ENCODE measurements at regions not wholly inside any gene's neighbourhood (a gene's known extent, or its start where the extent isn't known, plus 50 kb on each side); places are given as distances from the start of the nearest gene placed in this dataset.
A peak's percentile ranks its signal among the peaks of the same experiment; 100 is the strongest.

DNA sequence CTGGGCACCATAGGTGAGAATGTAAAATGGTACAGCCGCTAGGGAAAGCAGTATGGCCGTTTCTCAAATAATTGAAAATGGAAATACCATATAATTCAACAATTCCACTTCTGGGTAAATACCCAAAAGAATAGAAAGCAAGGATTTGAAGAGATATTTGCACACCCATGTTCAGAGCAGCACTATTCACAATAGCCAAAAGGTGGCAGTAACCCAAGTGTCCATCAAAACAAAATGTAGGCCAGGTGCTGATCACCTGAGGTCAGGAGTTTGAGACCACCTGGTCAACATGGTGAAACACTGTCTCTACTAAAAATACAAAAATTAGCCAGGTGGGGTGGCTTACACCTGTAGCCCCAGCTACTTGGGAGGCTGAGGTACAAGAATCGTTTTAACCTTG lies 62.1 kb downstream of the OLIG1 start:
- H3K14ac ChIP-seq (ENCODE audit: insufficient read depth, low read length), result no peak overlapping the region
- H4K20me1 ChIP-seq (ENCODE audit: control insufficient read depth, insufficient read depth, insufficient read length), result no peaks in the 10 kb centered on the region
- no peak overlapping the region for H2AFZ ChIP-seq (ENCODE audit: low read length)
- Mint-ChIP-seq H3K36me3 (ENCODE audit: insufficient read depth in 1 of 3, low read depth in 3 of 3) (no peaks in the 10 kb centered on the region), H3K9me3 (no peaks in the 10 kb centered on the region), H3K27ac (peak overlapping the region in 1 of 3 experiments; percentile 10; a peak in 1 of 7 replicates), H3K4me1 (peaks cover 33 to 34% of the 10 kb centered on the region in 2 experiments), H3K4me3 (no peak overlapping the region), H3K27me3 (ENCODE audit: low read depth) (peaks cover 20% of the 10 kb centered on the region)
- TF ChIP-seq CTCF (conservative IDR thresholded peaks at IDR 0.05), result peak; percentile 57
- H2BK20ac ChIP-seq (ENCODE audit: low read depth, low read length, poor library complexity, severe bottlenecking), result no peak overlapping the region
- H3K9me3 ChIP-seq (ENCODE audit: control insufficient read depth, low read depth, low read length), result no peaks in the 10 kb centered on the region
- no peak overlapping the region for H2AK5ac ChIP-seq (ENCODE audit: insufficient read length, low read length)
- H2BK12ac ChIP-seq (ENCODE audit: insufficient read length, low read depth, low read length), result no peak overlapping the region
- H2BK15ac ChIP-seq (ENCODE audit: low read depth, low read length), result no peak overlapping the region
- H3K4ac ChIP-seq (ENCODE audit: low read depth, low read length), result no peak overlapping the region
- no peaks in the 10 kb centered on the region for H3K79me1 ChIP-seq (ENCODE audit: insufficient read depth, low read depth, low read length, poor library complexity, severe bottlenecking)
- 0 out of 2 replicates have a peak, but pooled peaks cover 2% of the 10 kb centered on the region for H3K79me2 ChIP-seq (ENCODE audit: insufficient read depth, low read length)
- no peak overlapping the region for H2BK5ac ChIP-seq (ENCODE audit: insufficient read length, low read length)
- no peak overlapping the region for H4K5ac ChIP-seq (ENCODE audit: insufficient read length, low read depth, low read length)
- no peak for DNase-seq
- peaks cover 5% of the 10 kb centered on the region for H3K23me2 ChIP-seq (ENCODE audit: insufficient read length, low read depth, low read length, poor library complexity, severe bottlenecking)
- H4K91ac ChIP-seq (ENCODE audit: insufficient read length, low read depth, low read length), result no peak overlapping the region
- H3K9ac ChIP-seq (ENCODE audit: extremely low read depth, insufficient read length, low read length), result no peak overlapping the region
- H3T11ph ChIP-seq (ENCODE audit: low read length), result no peak overlapping the region
- no CpG with 5 or more reads among the region's 3 CpGs for WGBS (ENCODE audit: extremely low coverage, insufficient read length, low lambda C conversion rate)
- no peak overlapping the region for H3K18ac ChIP-seq (ENCODE audit: insufficient read length, low read depth, low read length)
- no peaks in the 10 kb centered on the region; the same call in 1 of the 2 replicates for H3K27me3 ChIP-seq (ENCODE audit: insufficient read depth, low read length)
- no peak overlapping the region for H3K23ac ChIP-seq (ENCODE audit: insufficient read length, low read depth, low read length)
- H4K8ac ChIP-seq (replicated peaks; ENCODE audit: insufficient read length, low read depth, low read length), result no peak overlapping the region
- no peak overlapping the region for H3K27ac ChIP-seq (ENCODE audit: insufficient read length, low read depth, low read length)
- no peak overlapping the region for H3K4me2 ChIP-seq (ENCODE audit: insufficient read depth, insufficient read length, low read length)
- H3K56ac ChIP-seq (ENCODE audit: insufficient read length, low read depth, low read length), result no peak overlapping the region
- H2BK120ac ChIP-seq (ENCODE audit: low read depth, low read length, poor library complexity, severe bottlenecking), result no peak overlapping the region
- peaks cover 15% of the 10 kb centered on the region for H3K4me1 ChIP-seq (ENCODE audit: insufficient read depth, low read length)

All from H9 (cell line).